Sigmoid colon (tissue), 6 donors: ENCODE measurements at regions not wholly inside any gene's neighbourhood (a gene's known extent, or its start where the extent isn't known, plus 50 kb on each side); places are given as distances from the start of the nearest gene placed in this dataset.

Experiments
- DNase-seq: peaks from one replicate; pipeline ENCODE4 v3.0.0-alpha.2; 2019
- H3K27ac ChIP-seq, 4 donors: fragments of 200-600 bp; sonication (generic); one replicate each; pipeline ENCODE4 v1.5.1; 2016 to 2019; ENCODE audit warnings: mild to moderate bottlenecking in 1 of 4
- H3K27me3 ChIP-seq, 3 donors: fragments of 200-600 bp; sonication (generic); one replicate each; pipeline ENCODE4 v1.5.1; 2019; ENCODE audit warnings: mild to moderate bottlenecking in 1 of 3
- H3K36me3 ChIP-seq, 4 donors: fragments of 200-600 bp; sonication (generic); one replicate each; pipeline ENCODE4 v1.5.1; 2016 to 2019
- H3K4me1 ChIP-seq, 4 donors: fragments of 200-600 bp; sonication (generic); one replicate each; pipeline ENCODE4 v1.5.1; 2017 to 2019
- H3K4me3 ChIP-seq, 4 donors: fragments of 200-600 bp; sonication (generic); one replicate each; pipeline ENCODE4 v1.5.1; 2017 to 2019; ENCODE audit warnings: mild to moderate bottlenecking in 2 of 4, moderate library complexity in 1 of 4
- H3K9me3 ChIP-seq, 4 donors: fragments of 200-600 bp in 3 of 4; sonication (generic) in 3 of 4; one replicate each; pipeline versions ENCODE4 v1.5.1 to v1.6.1; 2013 to 2019
- EP300 ChIP-seq, 4 donors: sonication (generic); formaldehyde crosslinking; IDR thresholded peaks; one replicate each; pipeline ENCODE4 v1.6.1; 2017; ENCODE audit warnings: antibody characterized with exemption in 4 of 4
- POLR2A ChIP-seq, 2 donors: fragments of 450-650 bp; IDR thresholded peaks; one replicate each; pipeline ENCODE4 v1.6.1; 2016; ENCODE audit warnings: antibody characterized with exemption in 2 of 2, mild to moderate bottlenecking in 2 of 2, moderate library complexity in 2 of 2
- POLR2AphosphoS5 ChIP-seq, 4 donors: sonication (generic); formaldehyde crosslinking; IDR thresholded peaks; one replicate each; pipeline ENCODE4 v1.6.1; 2017; ENCODE audit warnings: antibody characterized with exemption in 4 of 4
- WGBS, 2 donors: extraction: QIAGEN DNeasy Blood & Tissue Kit; methylation state at CpG; one replicate each; pipeline ENCODE4 v1.1.7; 2013; 5-methylcytosine and 5-hydroxymethylcytosine counted together
- intact Hi-C: fragments of 100-400 bp; cut with DNase I; formaldehyde crosslinking; loops from one replicate; pipeline ENCODE4 v1.15.1; 2023
- TF ChIP-seq, protein P1 (sequence below), 4 experiments: fragments of 450-650 bp in 3 of 4; fragments of 200-600 bp in 1 of 4; IDR thresholded peaks; one replicate each; pipeline ENCODE4 v1.5.1; 2016 to 2019; ENCODE audit warnings: antibody characterized with exemption in 4 of 4, mild to moderate bottlenecking in 3 of 4, moderate library complexity in 2 of 4
- donor health status: healthy with polysubstance abuse.
- donor health status: healthy.

DNA sequence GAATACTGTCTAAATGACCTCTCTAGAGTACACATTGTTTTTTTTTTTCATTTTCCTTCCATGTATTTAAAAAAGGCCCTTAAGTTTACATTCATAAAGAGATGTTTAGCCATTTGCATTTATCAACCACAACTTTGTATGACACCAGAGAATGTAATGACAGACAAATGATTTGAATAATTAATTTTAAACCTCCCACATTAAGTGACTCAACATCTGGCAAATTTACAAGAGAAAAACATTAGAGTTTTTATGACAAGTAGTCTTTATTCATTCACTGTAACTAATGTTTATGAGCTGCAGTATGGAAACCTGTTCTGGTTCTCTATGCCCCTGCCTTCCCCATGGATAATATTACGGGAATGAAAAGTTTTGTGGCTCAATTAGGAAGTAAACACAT lies 1093.8 kb upstream of the CDH9 start:
- WGBS, 2 donors = 32 to 67% methylated on average over 1 of the region's 1 CpG
- no peaks in the 10 kb centered on the region for H3K4me1 ChIP-seq
- no peak for DNase-seq

DNA sequence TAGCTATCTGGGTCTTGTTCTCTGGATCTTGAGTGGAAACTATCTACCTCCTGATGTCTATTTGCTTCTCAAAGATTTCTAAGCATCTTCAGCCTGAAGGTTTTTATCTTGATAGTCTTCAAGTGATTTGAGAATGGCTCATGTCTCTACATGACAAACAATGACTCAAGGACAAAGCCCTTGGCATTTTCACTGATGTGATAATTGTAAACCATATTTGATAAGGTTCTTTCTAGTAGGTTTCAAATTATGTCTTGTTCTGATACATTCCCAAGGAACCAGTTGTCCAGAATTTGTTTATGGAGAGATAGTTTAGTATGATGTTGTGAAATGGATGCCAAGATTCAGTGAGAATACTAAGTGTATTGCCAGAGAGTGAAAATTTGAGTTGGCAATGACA lies 1079.3 kb upstream of the CDH9 start:
- Histone ChIP-seq H3K9me3 (no peaks in the 10 kb centered on the region), H3K4me3 (no peak overlapping the region), H3K27me3 (no peaks in the 10 kb centered on the region), H3K4me1 (no peaks in the 10 kb centered on the region), H3K36me3 (no peaks in the 10 kb centered on the region), H3K27ac (no peak overlapping the region)
- intact Hi-C loops = no loop called here
- DNase-seq = no peak
- TF ChIP-seq EP300 (IDR thresholded peaks at IDR 0.05) = no peak
- TF ChIP-seq POLR2AphosphoS5 (IDR thresholded peaks at IDR 0.05) = no peak
- TF ChIP-seq, protein P1, sequence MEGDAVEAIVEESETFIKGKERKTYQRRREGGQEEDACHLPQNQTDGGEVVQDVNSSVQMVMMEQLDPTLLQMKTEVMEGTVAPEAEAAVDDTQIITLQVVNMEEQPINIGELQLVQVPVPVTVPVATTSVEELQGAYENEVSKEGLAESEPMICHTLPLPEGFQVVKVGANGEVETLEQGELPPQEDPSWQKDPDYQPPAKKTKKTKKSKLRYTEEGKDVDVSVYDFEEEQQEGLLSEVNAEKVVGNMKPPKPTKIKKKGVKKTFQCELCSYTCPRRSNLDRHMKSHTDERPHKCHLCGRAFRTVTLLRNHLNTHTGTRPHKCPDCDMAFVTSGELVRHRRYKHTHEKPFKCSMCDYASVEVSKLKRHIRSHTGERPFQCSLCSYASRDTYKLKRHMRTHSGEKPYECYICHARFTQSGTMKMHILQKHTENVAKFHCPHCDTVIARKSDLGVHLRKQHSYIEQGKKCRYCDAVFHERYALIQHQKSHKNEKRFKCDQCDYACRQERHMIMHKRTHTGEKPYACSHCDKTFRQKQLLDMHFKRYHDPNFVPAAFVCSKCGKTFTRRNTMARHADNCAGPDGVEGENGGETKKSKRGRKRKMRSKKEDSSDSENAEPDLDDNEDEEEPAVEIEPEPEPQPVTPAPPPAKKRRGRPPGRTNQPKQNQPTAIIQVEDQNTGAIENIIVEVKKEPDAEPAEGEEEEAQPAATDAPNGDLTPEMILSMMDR (IDR thresholded peaks at IDR 0.05) = no peak

More for the DNA sequence above, 1093.8 kb upstream of the CDH9 start:
- H3K36me3 ChIP-seq = no peaks in the 10 kb centered on the region
- H3K27ac ChIP-seq = no peak overlapping the region
- intact Hi-C loops = no loop called here
- H3K27me3 ChIP-seq = no peaks in the 10 kb centered on the region
- H3K9me3 ChIP-seq = no peaks in the 10 kb centered on the region
- no peak for TF ChIP-seq POLR2AphosphoS5 (IDR thresholded peaks at IDR 0.05)
- no peak for TF ChIP-seq POLR2A (IDR thresholded peaks at IDR 0.05)
- TF ChIP-seq, protein P1 (IDR thresholded peaks at IDR 0.05) = no peak
- TF ChIP-seq EP300 (IDR thresholded peaks at IDR 0.05) = no peak
- no peak overlapping the region for H3K4me3 ChIP-seq

DNA sequence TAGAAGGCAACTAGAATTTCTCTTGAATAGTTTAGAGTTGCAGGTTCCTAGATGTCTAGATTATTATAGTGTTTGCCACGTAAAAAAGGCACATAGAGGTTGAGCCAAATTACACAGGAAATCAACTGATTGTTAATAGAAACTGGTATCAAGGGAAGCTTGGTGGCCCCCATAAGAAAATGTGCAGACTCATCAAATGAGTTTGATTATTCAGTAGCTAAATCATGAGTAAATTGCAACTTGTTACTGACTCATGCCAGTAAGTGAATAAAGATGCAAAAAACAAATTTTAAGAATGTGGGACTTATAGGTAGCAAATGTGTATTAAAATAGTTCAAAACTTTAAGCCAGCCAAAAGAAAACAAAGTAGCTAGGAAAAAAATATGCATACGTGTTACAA lies 1078.9 kb upstream of the CDH9 start:
- Histone ChIP-seq H3K36me3 (no peaks in the 10 kb centered on the region), H3K27me3 (no peaks in the 10 kb centered on the region), H3K4me3 (no peak overlapping the region), H3K27ac (no peak overlapping the region), H3K9me3 (no peaks in the 10 kb centered on the region), H3K4me1 (no peaks in the 10 kb centered on the region)
- WGBS, 2 donors = 49 to 67% methylated on average over 2 of the region's 2 CpGs
- TF ChIP-seq, protein P1 (IDR thresholded peaks at IDR 0.05) = no peak
- no peak for TF ChIP-seq POLR2A (IDR thresholded peaks at IDR 0.05)
- no peak for TF ChIP-seq POLR2AphosphoS5 (IDR thresholded peaks at IDR 0.05)
- TF ChIP-seq EP300 (IDR thresholded peaks at IDR 0.05) = no peak
- no peak for DNase-seq
- intact Hi-C loops = no loop called here

DNA sequence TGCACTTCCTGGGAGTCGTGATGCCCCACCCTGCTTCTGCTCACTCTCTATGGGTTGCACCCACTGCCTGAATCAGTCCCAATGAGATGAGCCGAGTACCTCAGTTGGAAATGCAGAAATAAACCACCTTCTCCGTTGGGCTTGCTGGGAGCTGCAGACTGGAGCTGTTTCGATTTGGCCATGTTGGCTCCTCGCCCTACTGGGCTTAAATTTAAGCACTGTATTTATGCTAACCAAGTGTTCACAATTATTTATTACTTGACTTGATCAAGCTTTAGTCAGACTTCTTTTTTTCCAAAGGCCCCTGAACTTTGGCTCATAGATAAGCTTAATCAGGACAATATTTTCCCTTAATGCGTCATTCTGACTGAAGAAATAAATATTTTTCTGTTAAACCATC lies 1072.4 kb upstream of the CDH9 start:
- intact Hi-C loops = no loop called here
- Histone ChIP-seq H3K4me3 (no peak overlapping the region), H3K27ac (no peak overlapping the region), H3K27me3 (no peaks in the 10 kb centered on the region), H3K4me1 (no peaks in the 10 kb centered on the region), H3K9me3 (no peaks in the 10 kb centered on the region), H3K36me3 (no peaks in the 10 kb centered on the region)
- no peak for DNase-seq
- WGBS, 2 donors = 62 to 69% methylated on average over 6 of the region's 6 CpGs
- TF ChIP-seq POLR2AphosphoS5 (IDR thresholded peaks at IDR 0.05) = no peak
- TF ChIP-seq, protein P1 (IDR thresholded peaks at IDR 0.05) = no peak
- TF ChIP-seq POLR2A (IDR thresholded peaks at IDR 0.05) = no peak
- no peak for TF ChIP-seq EP300 (IDR thresholded peaks at IDR 0.05)

DNA sequence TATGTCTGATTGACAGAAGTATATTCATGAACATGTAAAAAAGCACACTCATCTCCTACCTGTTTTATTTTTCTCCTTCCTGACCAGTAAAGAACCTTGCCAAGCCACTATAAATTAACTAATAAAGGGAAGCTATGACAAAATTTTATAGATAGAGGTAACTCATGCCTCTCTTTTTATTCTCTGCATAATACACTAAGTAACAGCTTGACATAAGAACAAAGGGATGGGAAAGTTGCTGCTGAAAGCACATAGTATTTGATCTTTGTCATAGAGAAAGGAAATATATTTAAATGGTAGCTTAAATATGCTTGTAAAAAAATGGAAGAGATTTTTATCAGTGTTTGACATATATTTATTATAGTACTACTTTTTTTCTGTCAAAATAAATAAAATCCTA lies 1065.7 kb upstream of the CDH9 start:
- TF ChIP-seq, protein P1 (IDR thresholded peaks at IDR 0.05) = no peak
- TF ChIP-seq POLR2A (IDR thresholded peaks at IDR 0.05) (no peak), POLR2AphosphoS5 (IDR thresholded peaks at IDR 0.05) (no peak), EP300 (IDR thresholded peaks at IDR 0.05) (no peak)
- intact Hi-C loops = no loop called here

More for the DNA sequence above, 1065.7 kb upstream of the CDH9 start:
- Histone ChIP-seq H3K27me3 (no peaks in the 10 kb centered on the region), H3K4me3 (no peak overlapping the region), H3K4me1 (no peaks in the 10 kb centered on the region), H3K36me3 (no peaks in the 10 kb centered on the region), H3K27ac (no peak overlapping the region), H3K9me3 (no peaks in the 10 kb centered on the region)
- no peak for DNase-seq
